A673 (cell line): ENCODE measurements at regions not wholly inside any gene's neighbourhood (a gene's known extent, or its start where the extent isn't known, plus 50 kb on each side); places are given as distances from the start of the nearest gene placed in this dataset.

Source experiments
- BruUV-seq: library from RNA; stranded (reverse); fragments of 400-500 nt; replicated peaks from 2 replicates; lab custom pipeline; 2021; lab: Mats Ljungman, UMichigan
- CTCF ChIA-PET: fragments of 300-600 bp; sonication (Branson Sonifier 250); formaldehyde crosslinking; loops from one replicate; lab custom pipeline; 2022; ENCODE audit warnings: antibody characterized with exemption; lab: Charles Lee
- POLR2A ChIA-PET: fragments of 300-600 bp; sonication (Branson Sonifier 250); formaldehyde crosslinking; loops from one replicate; lab custom pipeline; 2022; ENCODE audit warnings: antibody characterized with exemption; ENCODE audit not compliant: low non-redundant PET; lab: Charles Lee
- DNase-seq: peaks from one replicate; pipeline ENCODE4 v3.0.0-alpha.2; 2015; ENCODE audit warnings: low spot score
- H3K27ac ChIP-seq: fragments of 200-600 bp; sonication (generic); 2 replicates; pipeline ENCODE4 v1.5.1; 2016; ENCODE audit warnings: mixed run types, low read depth, mild to moderate bottlenecking, mixed read lengths, antibody characterized with exemption, low read length; ENCODE audit not compliant: poor library complexity, severe bottlenecking
- H3K27me3 ChIP-seq: fragments of 200-600 bp; sonication (generic); replicated peaks from 2 replicates; pipeline ENCODE4 v1.6.1; 2017; ENCODE audit warnings: mixed run types, low read depth, mild to moderate bottlenecking, mixed read lengths, antibody characterized with exemption, low read length; ENCODE audit not compliant: insufficient read depth, poor library complexity
- H3K36me3 ChIP-seq: fragments of 200-600 bp; sonication (generic); 2 replicates; pipeline ENCODE4 v1.6.1; 2016; ENCODE audit warnings: mixed run types, mild to moderate bottlenecking, mixed read lengths, antibody characterized with exemption, low read length; ENCODE audit not compliant: insufficient read depth, poor library complexity, severe bottlenecking
- H3K4me1 ChIP-seq: fragments of 200-600 bp; sonication (generic); 2 replicates; pipeline ENCODE4 v1.6.1; 2017; ENCODE audit warnings: mixed run types, mild to moderate bottlenecking, mixed read lengths, antibody characterized with exemption, low read length; ENCODE audit not compliant: insufficient read depth, poor library complexity, severe bottlenecking
- H3K4me3 ChIP-seq: fragments of 200-600 bp; sonication (generic); 2 replicates; pipeline ENCODE4 v1.5.1; 2016; ENCODE audit warnings: low read depth, mixed run types, mild to moderate bottlenecking, mixed read lengths, low read length; ENCODE audit not compliant: poor library complexity, severe bottlenecking
- H3K9me3 ChIP-seq: fragments of 200-600 bp; sonication (generic); 2 replicates; pipeline ENCODE4 v1.6.1; 2016; ENCODE audit warnings: mixed run types, low read depth, mild to moderate bottlenecking, mixed read lengths, antibody characterized with exemption, low read length; ENCODE audit not compliant: poor library complexity, severe bottlenecking
- CTCF ChIP-seq: fragments of 300-800, 200-600 bp; sonication (generic); conservative IDR thresholded peaks from 2 replicates; pipeline ENCODE4 v1.5.1; 2017; ENCODE audit warnings: low read depth, mild to moderate bottlenecking, antibody characterized with exemption, low read length, moderate library complexity, mixed read lengths
- EZH2 ChIP-seq: fragments of 200-600 bp; sonication (generic); IDR thresholded peaks from 2 replicates; pipeline ENCODE4 v1.6.1; 2017; ENCODE audit warnings: borderline replicate concordance, low read depth, mild to moderate bottlenecking, mixed read lengths, antibody characterized with exemption, low read length; ENCODE audit not compliant: poor library complexity, severe bottlenecking
- intact Hi-C: fragments of 100-400 bp; cut with micrococcal nuclease; formaldehyde crosslinking; loops from one replicate; pipeline ENCODE4 v1.10.0; 2022; ENCODE audit not compliant: unreplicated experiment

GRCh38 chr14:22386924-22387775, 201.9 kb downstream of the DAD1 start:
- TF ChIP-seq CTCF (peak; percentile 87), EZH2 (no peak)
- Histone ChIP-seq H3K9me3 (no peaks in the 10 kb centered on the region), H3K36me3 (no peaks in the 10 kb centered on the region), H3K4me1 (peaks cover 31% of the 10 kb centered on the region), H3K27ac (no peak overlapping the region), H3K27me3 (no peaks in the 10 kb centered on the region), H3K4me3 (no peak overlapping the region)
- intact Hi-C loops, result loop anchor here (2.0 to 10.0 kb wide), 5 partner anchors 266 to 670 kb away; partner anchors contain the start of genes AJUBA and CDH24
- peak; percentile 94 for DNase-seq
- POLR2A ChIA-PET, result no interaction called here
- CTCF ChIA-PET, result interaction anchor here (0.7 kb wide), 1 partner anchor 84 kb away, joined by 3 read pairs; no protein-coding TSS in a partner anchor
- BruUV-seq, result no TSS peak

- no TSS peak for BruUV-seq
- intact Hi-C loops, result loop anchor here (5.0 to 10.0 kb wide), 2 partner anchors 330 to 672 kb away; partner anchors contain the start of gene CDH24
- Histone ChIP-seq H3K27ac (no peak overlapping the region), H3K27me3 (no peaks in the 10 kb centered on the region), H3K4me3 (no peak overlapping the region), H3K4me1 (peaks cover 24% of the 10 kb centered on the region), H3K9me3 (no peaks in the 10 kb centered on the region), H3K36me3 (no peaks in the 10 kb centered on the region)
- CTCF ChIA-PET, result interaction anchor here (0.6 to 1.6 kb wide), 2 partner anchors 185 to 268 kb away, joined by 3 to 5 read pairs; no protein-coding TSS in a partner anchor
- POLR2A ChIA-PET, result no interaction called here
- no peak for TF ChIP-seq CTCF
- no peak for TF ChIP-seq EZH2
- no peak for DNase-seq
Observed at GRCh38 chr14:22384974-22385526, 204.0 kb downstream of the DAD1 start.

- Histone ChIP-seq H3K27ac (no peak overlapping the region), H3K4me3 (no peak overlapping the region), H3K27me3 (no peaks in the 10 kb centered on the region), H3K4me1 (peaks cover 16% of the 10 kb centered on the region), H3K36me3 (no peaks in the 10 kb centered on the region), H3K9me3 (no peaks in the 10 kb centered on the region)
- no TSS peak for BruUV-seq
- no peak for TF ChIP-seq EZH2
- CTCF ChIA-PET, result interaction anchor here (0.6 to 1.6 kb wide), 3 partner anchors 186 to 505 kb away, joined by 3 to 5 read pairs (median 3); no protein-coding TSS in a partner anchor
- DNase-seq, result no peak
- intact Hi-C loops, result loop anchor here (10.0 kb wide), 1 partner anchor 331 kb away; no protein-coding TSS in a partner anchor
- POLR2A ChIA-PET, result no interaction called here
Observed at GRCh38 chr14:22384167-22384549, 204.9 kb downstream of the DAD1 start.
